ENCODE measurements at regions not wholly inside any gene's neighbourhood (a gene's known extent, or its start where the extent isn't known, plus 50 kb on each side); places are given as distances from the start of the nearest gene placed in this dataset.

DNA sequence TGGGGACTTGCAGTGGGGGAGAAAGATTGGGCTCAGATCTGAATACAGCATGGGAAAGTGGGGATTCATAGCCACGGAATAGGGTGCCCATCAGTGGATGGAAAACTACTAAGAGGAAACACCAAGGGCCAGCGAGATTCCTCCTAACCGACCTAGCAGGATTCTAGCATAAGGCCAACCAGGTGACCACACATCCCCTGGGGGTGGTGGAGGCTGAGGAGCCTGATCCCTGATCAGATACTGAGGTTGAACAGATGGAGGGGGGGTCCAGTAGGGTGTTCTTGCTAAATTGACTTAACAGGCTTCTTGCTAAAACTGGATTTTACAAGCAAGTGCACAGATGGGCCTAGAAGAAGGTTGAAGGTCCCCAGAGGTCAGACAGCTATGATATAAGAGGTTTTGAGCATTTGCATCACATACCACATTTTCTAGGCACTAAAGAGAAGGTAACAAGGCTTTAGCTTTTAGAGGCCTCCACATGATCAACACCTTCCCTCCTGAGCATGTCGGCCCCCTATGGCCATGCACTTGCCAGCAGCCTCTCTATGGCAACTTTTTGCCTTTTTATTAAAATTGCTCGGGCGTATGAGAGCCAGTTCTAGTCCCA is 69.1 kb upstream of the PUDP start:
- TF ChIP-seq, protein P1, sequence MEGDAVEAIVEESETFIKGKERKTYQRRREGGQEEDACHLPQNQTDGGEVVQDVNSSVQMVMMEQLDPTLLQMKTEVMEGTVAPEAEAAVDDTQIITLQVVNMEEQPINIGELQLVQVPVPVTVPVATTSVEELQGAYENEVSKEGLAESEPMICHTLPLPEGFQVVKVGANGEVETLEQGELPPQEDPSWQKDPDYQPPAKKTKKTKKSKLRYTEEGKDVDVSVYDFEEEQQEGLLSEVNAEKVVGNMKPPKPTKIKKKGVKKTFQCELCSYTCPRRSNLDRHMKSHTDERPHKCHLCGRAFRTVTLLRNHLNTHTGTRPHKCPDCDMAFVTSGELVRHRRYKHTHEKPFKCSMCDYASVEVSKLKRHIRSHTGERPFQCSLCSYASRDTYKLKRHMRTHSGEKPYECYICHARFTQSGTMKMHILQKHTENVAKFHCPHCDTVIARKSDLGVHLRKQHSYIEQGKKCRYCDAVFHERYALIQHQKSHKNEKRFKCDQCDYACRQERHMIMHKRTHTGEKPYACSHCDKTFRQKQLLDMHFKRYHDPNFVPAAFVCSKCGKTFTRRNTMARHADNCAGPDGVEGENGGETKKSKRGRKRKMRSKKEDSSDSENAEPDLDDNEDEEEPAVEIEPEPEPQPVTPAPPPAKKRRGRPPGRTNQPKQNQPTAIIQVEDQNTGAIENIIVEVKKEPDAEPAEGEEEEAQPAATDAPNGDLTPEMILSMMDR (IDR thresholded peaks at IDR 0.05), result no peak
- no peak for TF ChIP-seq POLR2A (IDR thresholded peaks at IDR 0.05)

All from body of pancreas (tissue), 4 donors.